DMS53 treated with DMSO at 0.1 percent for 48 hours (cell line): ENCODE measurements at regions not wholly inside any gene's neighbourhood (a gene's known extent, or its start where the extent isn't known, plus 50 kb on each side); places are given as distances from the start of the nearest gene placed in this dataset.
"Not testable (repeated sequence)": the region's sequence is repeated elsewhere in the genome, so short reads cannot be mapped to it uniquely, and the experiment has no call there.

ENCODE experiments used
- DNase-seq: peaks from one replicate; lab custom pipeline; 2025; ENCODE audit not compliant: unreplicated experiment; lab: John Stamatoyannopoulos, UW

DNA sequence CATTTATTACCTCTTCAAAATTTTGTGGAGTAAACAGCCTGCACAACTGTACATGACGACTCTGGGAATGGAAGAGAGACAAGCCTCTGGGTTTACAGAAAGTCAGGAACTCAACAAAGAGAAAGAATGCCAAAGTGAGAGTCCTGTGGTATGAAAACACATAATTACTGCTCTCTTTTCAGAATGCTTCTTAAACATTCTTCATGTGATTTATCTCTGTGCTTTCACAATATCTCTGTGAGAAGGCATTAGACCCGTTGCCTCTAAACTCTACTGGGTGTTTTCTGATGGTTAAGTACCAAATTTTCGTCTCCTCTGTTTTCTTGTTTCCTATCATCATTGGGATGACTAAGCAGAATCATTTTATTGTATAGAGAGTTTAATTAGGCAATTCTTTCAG, 966.6 kb upstream of the SLIT2 start:
- DNase-seq: no peak

DNA sequence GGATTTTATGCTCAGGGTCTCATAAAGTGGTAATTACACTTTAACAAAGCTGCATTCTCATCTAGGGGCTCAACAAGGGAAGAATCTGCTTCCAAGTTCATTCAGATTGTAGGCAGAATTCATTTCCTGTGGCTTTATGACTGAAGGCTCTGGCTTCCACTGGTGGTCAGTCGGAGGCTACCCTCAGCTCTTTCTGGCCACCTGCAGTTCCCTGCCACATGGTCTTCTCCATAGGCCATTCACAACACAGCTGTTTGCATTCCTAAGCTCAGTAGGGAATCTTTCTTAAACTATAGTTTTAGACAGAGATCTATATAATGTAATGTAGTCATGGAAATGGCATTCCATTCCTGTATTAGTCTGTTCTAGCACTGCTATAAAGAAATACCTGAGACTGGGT, 973.0 kb upstream of the SLIT2 start:
- no peak for DNase-seq

DNA sequence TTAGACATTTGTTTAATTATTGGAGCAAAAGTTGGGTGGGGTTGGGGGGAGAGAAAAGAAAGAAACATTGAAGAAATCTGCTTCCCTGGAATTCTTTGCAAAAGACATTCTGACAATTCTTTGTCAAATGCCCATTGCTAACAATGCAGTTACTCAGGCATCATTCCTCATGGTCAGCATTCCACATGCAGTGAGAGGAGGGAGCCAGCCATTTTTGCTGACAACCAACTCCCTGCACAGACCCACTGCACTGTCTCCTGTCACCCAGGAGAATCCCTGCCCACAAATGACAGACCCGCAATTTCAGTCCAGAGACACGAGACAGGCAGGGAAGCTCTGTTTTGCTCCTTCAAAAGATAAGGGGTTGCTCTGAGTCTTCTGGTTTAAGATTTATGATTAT, 985.1 kb upstream of the SLIT2 start:
- no peak for DNase-seq

DNA sequence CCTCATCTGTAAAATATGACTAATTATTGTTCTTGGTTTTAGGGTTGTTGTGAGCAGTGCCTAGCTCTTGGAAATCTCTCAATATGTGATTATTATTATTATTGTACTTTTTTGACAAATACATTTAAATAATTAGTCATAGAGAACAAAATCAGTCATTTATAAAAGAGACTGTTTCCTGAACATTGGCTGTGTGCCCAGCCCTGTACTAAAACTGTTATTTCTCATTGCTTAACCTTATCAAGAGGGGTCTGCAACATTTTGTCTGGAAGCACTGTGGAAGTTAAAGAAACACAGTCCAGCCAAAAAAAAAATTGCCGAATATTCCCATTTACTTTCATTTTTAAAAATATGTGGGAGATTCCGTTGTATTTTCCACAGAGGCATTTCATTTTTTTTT, 989.2 kb upstream of the SLIT2 start:
- no peak for DNase-seq

DNA sequence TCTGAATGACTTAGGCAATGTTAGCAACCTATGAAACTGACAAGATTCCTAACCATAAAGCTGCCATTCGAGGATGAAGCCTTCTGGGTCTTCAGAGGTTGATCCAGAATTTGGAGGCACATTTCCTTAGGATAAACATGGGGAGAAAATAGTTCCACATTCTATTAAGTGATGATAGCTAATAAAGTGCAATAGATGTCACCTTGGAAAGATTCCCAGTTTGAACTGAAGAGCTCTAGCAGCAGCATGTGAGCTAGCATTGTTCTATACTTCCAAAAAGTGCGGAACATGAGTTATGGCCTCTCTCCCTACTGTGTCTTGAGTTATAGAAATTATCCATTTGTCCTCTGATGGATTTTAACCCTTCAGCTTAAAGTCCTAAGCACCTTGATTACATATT, 991.4 kb upstream of the SLIT2 start:
- DNase-seq: no peak

DNA sequence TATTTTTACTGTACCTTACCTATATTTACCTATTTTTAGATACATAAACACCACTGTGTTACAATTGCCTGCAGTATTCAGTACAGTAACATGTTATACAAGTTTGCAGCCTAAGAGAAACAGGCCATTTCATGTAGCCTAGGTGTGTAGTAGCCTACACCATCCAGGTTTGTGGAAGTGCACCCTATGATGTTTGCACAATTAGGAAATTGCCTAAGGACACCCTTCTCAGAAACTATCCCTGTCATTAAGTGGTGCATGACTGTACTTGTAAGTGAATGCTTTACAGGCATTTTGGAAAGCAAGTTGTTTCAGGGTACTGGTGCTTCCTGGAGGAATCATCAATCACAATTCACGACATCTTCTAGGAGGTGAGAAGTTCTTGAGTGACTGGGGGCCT, 991.8 kb upstream of the SLIT2 start:
- DNase-seq: no peak

DNA sequence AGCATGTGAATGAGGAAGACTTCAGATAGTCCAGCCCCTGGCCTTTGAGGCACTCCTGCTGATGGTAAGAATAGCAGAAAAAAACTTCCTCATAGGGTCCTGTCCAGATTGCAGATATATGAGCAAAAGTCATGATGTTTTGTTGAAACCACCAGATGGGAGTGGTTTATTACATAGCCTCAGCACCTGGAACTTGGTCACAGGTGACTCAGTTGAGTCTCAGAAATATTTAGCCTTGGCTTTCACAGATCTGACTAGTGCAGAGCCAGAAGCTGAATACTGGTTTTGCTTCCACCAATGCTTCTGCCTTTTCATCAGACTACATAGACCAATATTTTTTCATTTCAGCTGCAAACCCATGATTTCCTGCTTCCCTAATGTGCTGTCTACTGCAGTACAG, 994.9 kb upstream of the SLIT2 start:
- DNase-seq: no peak

DNA sequence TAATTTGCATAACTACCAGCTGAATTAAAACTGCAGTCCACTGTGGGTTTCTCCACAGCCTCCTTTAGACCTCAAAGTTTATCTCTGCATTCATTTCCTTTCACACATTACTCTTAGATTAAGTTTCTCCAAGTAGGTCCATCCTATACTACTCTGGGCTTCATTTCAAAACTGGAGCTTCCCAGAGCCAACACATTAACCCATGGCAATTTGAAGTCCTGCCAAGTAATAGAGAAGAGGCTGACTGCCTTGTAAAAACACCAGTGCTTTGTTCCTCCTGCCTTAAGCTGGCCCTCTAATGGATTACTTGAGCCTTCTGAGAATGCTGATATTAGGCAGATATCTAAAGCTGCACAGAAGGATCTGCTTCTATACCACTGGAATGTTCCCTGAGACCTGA, 997.2 kb upstream of the SLIT2 start:
- no peak for DNase-seq

DNA sequence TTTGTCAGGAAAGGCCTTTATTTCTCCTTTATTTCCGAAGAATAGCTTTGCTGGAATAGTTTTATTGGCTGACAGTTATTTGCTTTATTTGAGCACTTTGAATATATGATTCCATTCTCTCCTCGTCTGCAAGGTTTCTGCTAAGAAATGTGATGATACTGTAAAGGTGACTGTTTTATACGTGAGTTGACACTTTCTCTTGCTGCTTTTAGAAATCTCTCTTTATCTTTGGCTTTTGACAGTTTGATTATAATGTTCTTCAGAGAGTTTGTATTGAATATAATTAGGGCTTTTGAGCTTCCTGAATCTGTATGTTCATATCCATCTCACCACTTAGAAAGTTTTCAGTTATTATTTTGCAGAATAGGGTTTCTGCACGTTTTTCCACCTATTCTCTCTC, 1003.7 kb upstream of the SLIT2 start:
- DNase-seq: no peak

DNA sequence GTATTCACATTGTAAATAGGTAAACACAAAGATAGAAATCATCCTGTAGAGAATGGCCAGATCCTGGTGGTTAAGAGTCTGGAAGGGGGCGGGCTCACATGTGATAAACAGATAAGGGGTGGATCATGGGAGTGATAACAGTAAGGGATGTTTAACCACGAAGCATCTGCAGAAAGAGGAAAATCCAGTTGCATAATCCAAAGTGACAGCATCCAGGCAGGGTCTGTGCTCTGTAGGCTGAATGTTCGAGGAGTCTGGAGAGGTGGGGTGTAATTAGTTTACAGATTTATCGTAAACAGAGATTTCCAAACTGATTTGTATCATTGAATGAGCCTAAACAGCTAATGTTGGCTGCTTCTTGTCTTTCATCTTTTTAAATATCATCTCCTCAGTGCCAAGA, 1009.8 kb upstream of the SLIT2 start:
- DNase-seq: no peak

DNA sequence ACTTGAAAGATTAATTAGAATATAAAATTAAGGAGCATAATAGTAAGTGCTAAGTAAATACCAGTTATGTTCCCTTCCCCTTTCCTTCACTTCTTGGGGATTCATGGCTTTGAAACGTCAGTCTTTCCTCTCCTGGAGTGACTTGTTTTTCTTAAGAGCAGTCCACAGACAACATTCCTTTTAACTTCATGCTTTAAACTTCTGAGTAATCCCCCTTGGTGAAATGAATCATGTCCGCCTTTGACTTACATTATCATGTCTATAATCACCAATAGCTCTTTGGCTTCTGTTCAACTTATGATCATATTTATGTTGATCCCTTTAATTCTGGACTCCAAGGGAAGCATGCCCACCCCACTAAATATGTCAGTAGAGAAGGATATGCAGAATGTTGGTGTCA, 1012.1 kb upstream of the SLIT2 start:
- no peak for DNase-seq

DNA sequence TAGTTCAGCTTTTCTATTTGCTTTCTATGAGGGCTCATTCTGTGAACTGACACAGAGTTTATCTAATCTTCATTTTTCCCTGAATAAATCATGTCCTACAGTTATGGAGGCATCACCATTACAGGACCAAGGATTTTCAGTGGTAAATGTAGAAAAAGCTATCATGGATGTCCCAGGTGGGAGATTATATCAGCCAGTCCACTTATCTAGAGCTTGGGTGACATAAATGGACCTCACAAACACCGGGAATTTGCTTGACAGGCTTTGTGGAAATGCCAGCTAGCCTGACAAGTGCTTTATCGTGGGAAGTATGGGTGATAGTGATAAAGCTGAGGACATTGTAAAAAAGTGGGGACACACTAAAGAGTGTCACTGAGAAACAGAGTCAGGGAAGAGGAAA, 1015.2 kb upstream of the SLIT2 start:
- no peak for DNase-seq

DNA sequence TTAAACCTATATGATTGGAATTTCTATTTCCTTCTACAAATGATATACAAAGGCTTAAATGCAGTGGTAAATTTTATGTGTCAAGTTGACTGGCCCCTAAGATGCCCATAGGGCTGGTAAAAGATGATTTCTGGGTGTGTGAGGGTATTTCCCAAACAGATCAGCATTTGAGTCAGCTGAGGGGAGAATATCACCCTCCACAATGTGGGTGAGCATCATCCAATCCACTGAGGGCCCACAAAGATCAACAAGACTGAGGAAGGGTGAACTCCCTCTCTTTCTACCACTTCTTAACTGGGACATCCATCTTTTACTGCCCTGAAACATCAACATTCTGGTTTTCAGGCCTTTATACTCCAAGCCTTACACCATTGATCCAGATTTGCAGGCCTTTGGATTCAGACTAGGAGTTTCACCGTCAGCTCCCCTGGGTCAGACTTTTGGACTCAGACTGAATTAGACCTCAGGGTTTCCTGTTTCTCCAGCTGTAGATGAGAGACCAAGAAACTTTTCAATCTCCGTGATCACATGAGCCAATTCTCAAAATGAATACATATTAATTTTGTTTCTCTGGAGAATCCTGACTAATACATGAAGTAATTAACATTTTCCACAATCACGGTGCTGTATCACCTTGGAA, 1020.7 kb upstream of the SLIT2 start:
- no peak for DNase-seq

DNA sequence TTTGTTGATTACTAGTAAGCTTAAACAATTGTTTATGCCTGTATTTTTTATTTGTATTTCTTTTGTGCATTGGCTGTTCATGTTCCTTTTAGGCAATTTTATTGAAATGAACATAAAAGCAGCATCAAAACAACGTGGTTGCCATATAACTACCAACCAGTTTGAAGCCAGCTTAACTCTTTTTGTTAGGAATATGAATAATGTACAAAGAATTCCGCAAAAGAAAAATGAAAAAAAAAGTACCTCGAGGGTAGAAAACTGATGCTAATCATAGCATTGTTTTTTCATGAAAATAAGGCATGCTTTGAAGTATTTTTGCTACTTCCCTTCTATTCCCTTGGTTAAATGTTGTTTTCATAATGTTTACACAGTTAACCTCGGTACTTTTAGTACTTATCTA, 1024.0 kb upstream of the SLIT2 start:
- no peak for DNase-seq

DNA sequence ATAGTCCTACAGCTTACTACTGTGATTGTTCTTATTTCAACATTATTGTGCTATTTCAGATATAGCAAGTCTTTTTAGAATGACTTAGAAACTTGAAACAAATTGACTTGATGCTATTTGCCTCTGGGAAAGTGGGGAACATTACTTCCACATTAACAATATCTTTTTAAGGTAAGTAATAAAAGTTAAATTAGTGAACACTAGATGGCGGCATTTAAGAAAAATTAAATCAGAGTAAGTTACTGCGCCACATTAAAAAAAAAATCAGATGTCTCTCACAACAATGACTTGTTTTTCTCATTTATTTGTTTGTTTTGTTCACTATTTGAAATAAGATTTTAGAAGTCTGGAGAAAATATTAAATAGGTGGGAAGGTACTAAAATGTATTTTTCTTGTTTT, 1026.9 kb upstream of the SLIT2 start:
- DNase-seq: peak; percentile 75

DNA sequence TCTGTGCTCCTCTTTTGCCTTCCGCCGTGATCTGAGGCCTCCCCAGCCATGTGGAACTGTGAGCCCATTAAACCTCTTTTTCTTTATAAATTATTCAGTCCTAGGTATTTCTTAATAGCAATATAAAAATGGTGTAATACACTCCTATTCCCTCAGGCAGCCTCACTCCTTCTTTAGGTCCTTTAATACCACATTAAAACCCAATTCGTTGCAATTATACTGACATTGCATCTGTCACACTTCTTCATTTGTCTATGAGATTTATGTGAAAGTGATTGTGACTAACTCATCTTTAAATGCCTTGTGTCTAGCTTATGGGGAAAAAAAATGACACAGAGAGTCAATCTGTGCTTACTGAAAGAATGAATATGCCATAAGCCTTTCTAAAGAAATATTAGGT, 1035.2 kb upstream of the SLIT2 start:
- DNase-seq: no peak

DNA sequence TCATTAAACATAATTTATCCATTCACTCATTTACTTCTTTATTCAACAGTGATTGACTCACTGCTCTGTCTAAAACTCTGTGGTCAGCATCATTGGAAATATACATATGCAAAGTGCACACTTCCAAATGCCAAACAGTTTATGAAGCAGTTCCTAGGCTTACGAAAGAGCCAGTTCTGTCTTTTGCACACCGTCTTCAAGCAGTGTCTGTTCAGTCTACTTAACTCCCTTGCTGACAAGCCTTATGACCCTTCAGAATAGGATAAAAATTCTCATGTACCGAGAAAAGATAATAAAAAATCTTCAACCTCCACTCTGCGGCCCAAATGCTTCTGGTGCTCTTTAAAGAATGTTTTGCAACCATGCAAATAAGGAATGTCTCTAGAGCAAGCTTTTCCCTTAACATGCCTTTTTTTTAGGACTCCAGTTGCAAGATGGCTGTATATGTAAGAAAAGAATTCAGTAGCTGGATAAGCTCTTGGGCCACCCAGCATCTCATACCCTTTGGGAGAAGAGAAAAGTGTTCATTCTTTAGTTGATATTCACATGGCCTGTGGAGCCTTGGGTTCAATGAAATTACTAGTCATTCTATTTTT, 1037.0 kb upstream of the SLIT2 start:
- DNase-seq: no peak

DNA sequence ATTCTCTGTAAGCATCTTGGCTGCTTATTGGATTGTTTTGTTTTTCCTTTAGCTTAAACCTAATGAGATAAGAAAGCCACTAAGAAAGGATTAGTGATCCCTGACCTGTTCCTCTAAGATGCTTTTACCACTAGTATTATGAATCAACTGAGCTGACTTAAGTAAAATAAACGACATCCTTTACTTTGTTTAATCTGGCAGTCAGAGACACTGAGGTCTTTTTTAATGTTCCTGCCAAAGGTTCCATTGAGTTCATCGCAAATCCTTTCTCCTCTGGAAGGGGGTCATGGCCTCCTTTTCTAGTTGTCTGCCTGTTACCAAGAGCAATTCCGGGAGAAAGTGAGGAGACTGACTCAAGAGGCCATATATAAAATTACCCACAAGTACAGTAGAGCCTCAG, 1038.3 kb upstream of the SLIT2 start:
- no peak for DNase-seq

DNA sequence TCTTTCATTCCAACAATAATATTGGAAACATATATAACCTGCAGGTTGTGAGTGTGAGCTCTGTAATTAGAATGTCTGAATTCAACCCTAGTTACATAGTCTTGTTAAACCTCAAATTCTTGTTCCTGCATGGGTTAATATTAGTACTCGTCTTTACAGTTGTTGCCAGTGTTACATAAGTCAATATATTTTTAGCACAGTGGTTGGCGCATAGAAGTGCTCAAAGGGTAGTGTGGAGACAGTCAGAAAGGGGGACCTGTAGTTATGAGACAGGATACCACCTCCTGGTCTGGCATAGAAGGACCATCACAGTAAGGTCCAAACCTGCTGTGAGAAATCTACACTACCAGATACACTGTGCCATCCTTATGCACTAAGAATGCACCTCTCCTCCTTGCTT, 1045.9 kb upstream of the SLIT2 start:
- DNase-seq: no peak

DNA sequence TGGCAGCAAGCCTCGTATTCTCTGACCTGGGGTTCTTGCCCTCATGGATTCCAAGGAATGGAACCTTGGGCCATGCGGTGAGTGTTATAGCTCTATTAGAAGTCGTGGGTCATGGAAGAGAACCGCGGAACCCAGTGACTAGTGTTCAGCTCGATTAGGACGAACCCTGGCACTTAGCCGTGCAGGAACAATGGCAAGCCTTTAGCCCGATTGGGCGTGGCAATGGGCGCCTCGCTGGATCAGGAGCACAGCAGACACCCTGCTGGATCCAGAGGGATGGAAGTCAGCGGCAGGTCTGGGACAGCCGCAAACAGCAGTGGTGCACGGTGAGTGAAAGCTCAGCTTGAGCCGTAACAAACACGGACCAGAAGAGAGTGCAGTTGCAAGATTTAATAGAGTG, 1053.9 kb upstream of the SLIT2 start:
- not testable (repeated sequence) for DNase-seq

DNA sequence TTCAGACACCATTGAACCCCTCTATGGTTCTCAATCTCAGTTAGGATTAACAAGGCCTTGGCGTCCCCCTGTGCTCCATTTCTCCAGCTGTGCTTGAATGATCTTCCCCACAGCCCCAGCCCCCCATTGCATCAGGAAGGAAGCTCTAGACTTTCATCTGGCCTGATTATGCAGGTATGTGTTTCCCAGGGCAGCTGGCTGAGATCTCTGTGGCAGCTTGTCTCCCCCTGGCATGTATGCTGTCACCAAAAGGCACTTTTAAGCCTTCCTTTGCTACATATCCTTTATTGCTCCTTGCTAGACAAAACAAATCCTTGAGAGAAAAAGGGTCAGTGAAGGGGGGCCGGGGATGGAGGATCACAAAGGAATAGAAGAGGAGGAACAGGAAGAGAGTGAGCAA, 1056.0 kb upstream of the SLIT2 start:
- no peak for DNase-seq

DNA sequence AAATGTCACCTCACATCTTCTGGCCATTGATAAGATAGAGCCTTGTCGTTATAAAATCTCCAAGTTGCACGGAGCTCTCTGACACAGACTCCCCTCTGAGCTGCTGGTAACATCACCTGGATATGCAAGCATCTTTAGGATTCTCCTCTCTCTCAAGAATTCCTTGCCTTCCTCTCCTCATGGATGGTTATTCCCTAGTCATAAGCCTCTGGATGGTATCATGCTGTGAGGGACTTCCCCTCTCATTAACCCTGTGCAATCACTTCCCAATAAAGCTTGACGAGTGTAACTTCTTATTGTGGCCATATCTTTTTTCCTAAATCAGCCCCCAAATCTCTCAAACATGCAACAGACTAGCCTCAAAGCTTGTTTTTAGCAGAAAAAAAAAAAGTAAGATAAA, 1057.0 kb upstream of the SLIT2 start:
- DNase-seq: no peak

DNA sequence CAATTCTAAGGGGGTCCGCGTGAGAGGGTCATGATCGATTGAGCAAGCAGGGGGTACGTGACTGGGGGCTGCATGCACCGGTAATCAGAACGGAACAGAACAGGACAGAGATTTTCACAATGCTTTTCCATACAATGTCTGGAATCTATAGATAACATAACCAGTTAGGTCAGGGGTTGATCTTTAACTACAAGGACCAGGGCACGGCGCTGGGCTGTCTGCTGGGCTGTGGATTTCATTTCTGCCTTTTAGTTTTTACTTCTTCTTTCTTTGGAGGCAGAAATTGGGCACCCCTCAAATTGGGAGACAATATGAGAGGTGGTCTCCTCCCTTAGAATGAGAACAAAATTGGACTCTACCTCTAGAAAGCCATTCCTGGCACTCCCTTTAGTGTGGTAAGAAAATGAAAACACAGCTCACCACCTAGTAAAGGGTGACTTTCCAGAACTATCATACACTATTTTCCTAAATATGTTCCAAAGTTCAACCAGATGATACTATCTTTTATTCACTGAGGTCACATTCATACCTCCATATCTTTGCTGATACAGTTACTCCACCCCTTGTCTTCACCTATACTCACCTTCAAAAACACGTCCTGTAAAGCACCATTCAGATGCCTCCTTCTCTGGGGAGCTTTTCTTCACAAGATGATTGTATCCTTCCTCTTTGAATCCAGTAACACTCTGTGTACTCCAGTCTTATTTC, 1058.3 kb upstream of the SLIT2 start:
- DNase-seq: no peak
